ENCODE measurements at regions not wholly inside any gene's neighbourhood (a gene's known extent, or its start where the extent isn't known, plus 50 kb on each side); places are given as distances from the start of the nearest gene placed in this dataset.

DNA sequence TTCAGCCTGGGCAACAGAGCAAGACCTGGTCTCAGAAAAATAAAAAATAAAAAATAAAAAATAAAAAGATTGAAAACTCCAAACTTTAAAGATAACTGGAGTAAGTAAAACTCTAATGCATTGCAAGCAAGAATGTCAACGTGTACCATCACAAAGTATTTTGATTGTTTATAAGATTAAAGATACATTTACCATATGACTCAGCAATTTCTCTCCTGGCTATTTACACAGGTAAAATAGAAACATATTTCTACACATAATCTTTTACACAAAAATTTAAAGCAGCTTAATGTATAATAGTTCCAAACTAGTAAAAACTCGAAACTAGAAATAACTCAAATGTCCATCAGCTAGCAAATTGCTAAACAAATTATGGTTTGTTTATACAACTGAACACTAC, 456.1 kb upstream of the RGS18 start:
- Histone ChIP-seq H4K20me1 (ENCODE audit: insufficient read depth, low read length) (no peaks in the 10 kb centered on the region), H3K9me3 (ENCODE audit: low read length) (no peaks in the 10 kb centered on the region), H3K36me3 (ENCODE audit: insufficient read depth, low read length) (no peaks in the 10 kb centered on the region), H2AFZ (ENCODE audit: low read length) (no peak overlapping the region), H3K27ac (ENCODE audit: low read depth, low read length, poor library complexity, severe bottlenecking) (no peak overlapping the region), H3K9me2 (ENCODE audit: insufficient read depth, low read length) (no peaks in the 10 kb centered on the region), H3K79me2 (ENCODE audit: insufficient read depth, low read depth, low read length) (no peaks in the 10 kb centered on the region), H3K4me2 (ENCODE audit: low read length) (no peak overlapping the region), H3K4me1 (ENCODE audit: insufficient read depth, low read length, poor library complexity, severe bottlenecking) (no peaks in the 10 kb centered on the region), H3K4me3 (ENCODE audit: low read depth, low read length, poor library complexity, severe bottlenecking) (no peak overlapping the region)
- no peak for TF ChIP-seq EZH2phosphoT487 (IDR thresholded peaks at IDR 0.05; ENCODE audit: borderline replicate concordance, low read depth, low read length)
- TF ChIP-seq, protein P1, sequence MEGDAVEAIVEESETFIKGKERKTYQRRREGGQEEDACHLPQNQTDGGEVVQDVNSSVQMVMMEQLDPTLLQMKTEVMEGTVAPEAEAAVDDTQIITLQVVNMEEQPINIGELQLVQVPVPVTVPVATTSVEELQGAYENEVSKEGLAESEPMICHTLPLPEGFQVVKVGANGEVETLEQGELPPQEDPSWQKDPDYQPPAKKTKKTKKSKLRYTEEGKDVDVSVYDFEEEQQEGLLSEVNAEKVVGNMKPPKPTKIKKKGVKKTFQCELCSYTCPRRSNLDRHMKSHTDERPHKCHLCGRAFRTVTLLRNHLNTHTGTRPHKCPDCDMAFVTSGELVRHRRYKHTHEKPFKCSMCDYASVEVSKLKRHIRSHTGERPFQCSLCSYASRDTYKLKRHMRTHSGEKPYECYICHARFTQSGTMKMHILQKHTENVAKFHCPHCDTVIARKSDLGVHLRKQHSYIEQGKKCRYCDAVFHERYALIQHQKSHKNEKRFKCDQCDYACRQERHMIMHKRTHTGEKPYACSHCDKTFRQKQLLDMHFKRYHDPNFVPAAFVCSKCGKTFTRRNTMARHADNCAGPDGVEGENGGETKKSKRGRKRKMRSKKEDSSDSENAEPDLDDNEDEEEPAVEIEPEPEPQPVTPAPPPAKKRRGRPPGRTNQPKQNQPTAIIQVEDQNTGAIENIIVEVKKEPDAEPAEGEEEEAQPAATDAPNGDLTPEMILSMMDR (conservative IDR thresholded peaks at IDR 0.05; ENCODE audit: low read length): no peak
- BruUV-seq (replicated peaks): no TSS peak
- ChIA-PET POLR2A (no interaction called here), CTCF (ENCODE audit: unreplicated experiment) (no interaction called here)
- DNase-seq (ENCODE audit: low spot score): no peak
- intact Hi-C loops (cut with micrococcal nuclease; ENCODE audit: unreplicated experiment): no loop called here

GRCh38 chr1:191707288-191707687, 451.0 kb upstream of the RGS18 start:
- H3K9me3 ChIP-seq (ENCODE audit: low read length): no peaks in the 10 kb centered on the region
- no peak for TF ChIP-seq EZH2phosphoT487 (IDR thresholded peaks at IDR 0.05; ENCODE audit: borderline replicate concordance, low read depth, low read length)
- TF ChIP-seq, protein P1 (conservative IDR thresholded peaks at IDR 0.05; ENCODE audit: low read length): no peak
- no peak overlapping the region for H3K4me3 ChIP-seq (ENCODE audit: low read depth, low read length, poor library complexity, severe bottlenecking)
- H3K36me3 ChIP-seq (ENCODE audit: insufficient read depth, low read length): no peaks in the 10 kb centered on the region
- intact Hi-C loops (cut with micrococcal nuclease; ENCODE audit: unreplicated experiment): no loop called here
- H3K27ac ChIP-seq (ENCODE audit: low read depth, low read length, poor library complexity, severe bottlenecking): no peak overlapping the region
- no peaks in the 10 kb centered on the region for H4K20me1 ChIP-seq (ENCODE audit: insufficient read depth, low read length)
- H3K79me2 ChIP-seq (ENCODE audit: insufficient read depth, low read depth, low read length): no peaks in the 10 kb centered on the region
- CTCF ChIA-PET (ENCODE audit: unreplicated experiment): no interaction called here
- POLR2A ChIA-PET: no interaction called here
- DNase-seq (ENCODE audit: low spot score): no peak
- H2AFZ ChIP-seq (ENCODE audit: low read length): no peak overlapping the region
- BruUV-seq (replicated peaks): no TSS peak
- no peaks in the 10 kb centered on the region for H3K4me1 ChIP-seq (ENCODE audit: insufficient read depth, low read length, poor library complexity, severe bottlenecking)
- H3K4me2 ChIP-seq (ENCODE audit: low read length): no peak overlapping the region
- no peaks in the 10 kb centered on the region for H3K9me2 ChIP-seq (ENCODE audit: insufficient read depth, low read length)

GRCh38 chr1:191709215-191709614, 449.0 kb upstream of the RGS18 start:
- Histone ChIP-seq H3K9me2 (ENCODE audit: insufficient read depth, low read length) (no peaks in the 10 kb centered on the region), H3K9me3 (ENCODE audit: low read length) (no peaks in the 10 kb centered on the region), H3K4me3 (ENCODE audit: low read depth, low read length, poor library complexity, severe bottlenecking) (no peak overlapping the region), H3K4me1 (ENCODE audit: insufficient read depth, low read length, poor library complexity, severe bottlenecking) (no peaks in the 10 kb centered on the region), H2AFZ (ENCODE audit: low read length) (no peak overlapping the region), H3K27ac (ENCODE audit: low read depth, low read length, poor library complexity, severe bottlenecking) (no peak overlapping the region), H4K20me1 (ENCODE audit: insufficient read depth, low read length) (no peaks in the 10 kb centered on the region), H3K79me2 (ENCODE audit: insufficient read depth, low read depth, low read length) (no peaks in the 10 kb centered on the region), H3K36me3 (ENCODE audit: insufficient read depth, low read length) (no peaks in the 10 kb centered on the region), H3K4me2 (ENCODE audit: low read length) (no peak overlapping the region)
- TF ChIP-seq EZH2phosphoT487 (IDR thresholded peaks at IDR 0.05; ENCODE audit: borderline replicate concordance, low read depth, low read length): no peak
- TF ChIP-seq, protein P1 (conservative IDR thresholded peaks at IDR 0.05; ENCODE audit: low read length): no peak
- intact Hi-C loops (cut with micrococcal nuclease; ENCODE audit: unreplicated experiment): no loop called here
- ChIA-PET CTCF (ENCODE audit: unreplicated experiment) (no interaction called here), POLR2A (interaction anchor here (0.6 to 1.5 kb wide), 2 partner anchors 13 to 198 kb away, joined by 3 read pairs; no protein-coding TSS in a partner anchor)
- DNase-seq (ENCODE audit: low spot score): no peak
- no TSS peak for BruUV-seq (replicated peaks)

All from OCI-LY7 (cell line).